ENCODE measurements at regions not wholly inside any gene's neighbourhood (a gene's known extent, or its start where the extent isn't known, plus 50 kb on each side); places are given as distances from the start of the nearest gene placed in this dataset.

DNA sequence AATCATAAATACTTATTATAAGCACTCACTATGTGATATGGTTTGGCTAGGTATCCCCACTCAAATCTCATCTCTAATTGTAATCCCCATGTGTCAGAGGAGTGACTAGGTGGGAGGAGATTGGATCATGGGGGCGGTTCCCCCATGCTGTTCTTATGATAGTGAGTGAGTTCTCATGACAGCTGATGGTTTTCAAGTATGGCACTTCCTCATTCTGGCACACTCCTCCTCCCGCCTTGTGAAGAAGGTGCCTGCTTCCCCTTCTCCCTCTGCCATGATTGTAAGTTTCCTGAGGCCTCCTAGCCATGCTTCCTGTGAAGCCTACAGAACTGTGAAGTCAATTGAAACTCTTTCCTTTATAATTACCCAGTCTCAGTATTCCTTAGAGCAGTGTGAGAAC is 53.3 kb upstream of the CHMP2B start:
- TF ChIP-seq, protein P1, sequence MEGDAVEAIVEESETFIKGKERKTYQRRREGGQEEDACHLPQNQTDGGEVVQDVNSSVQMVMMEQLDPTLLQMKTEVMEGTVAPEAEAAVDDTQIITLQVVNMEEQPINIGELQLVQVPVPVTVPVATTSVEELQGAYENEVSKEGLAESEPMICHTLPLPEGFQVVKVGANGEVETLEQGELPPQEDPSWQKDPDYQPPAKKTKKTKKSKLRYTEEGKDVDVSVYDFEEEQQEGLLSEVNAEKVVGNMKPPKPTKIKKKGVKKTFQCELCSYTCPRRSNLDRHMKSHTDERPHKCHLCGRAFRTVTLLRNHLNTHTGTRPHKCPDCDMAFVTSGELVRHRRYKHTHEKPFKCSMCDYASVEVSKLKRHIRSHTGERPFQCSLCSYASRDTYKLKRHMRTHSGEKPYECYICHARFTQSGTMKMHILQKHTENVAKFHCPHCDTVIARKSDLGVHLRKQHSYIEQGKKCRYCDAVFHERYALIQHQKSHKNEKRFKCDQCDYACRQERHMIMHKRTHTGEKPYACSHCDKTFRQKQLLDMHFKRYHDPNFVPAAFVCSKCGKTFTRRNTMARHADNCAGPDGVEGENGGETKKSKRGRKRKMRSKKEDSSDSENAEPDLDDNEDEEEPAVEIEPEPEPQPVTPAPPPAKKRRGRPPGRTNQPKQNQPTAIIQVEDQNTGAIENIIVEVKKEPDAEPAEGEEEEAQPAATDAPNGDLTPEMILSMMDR (IDR thresholded peaks at IDR 0.05): no peak
- no peak for TF ChIP-seq POLR2A (IDR thresholded peaks at IDR 0.05)
